ENCODE measurements at regions not wholly inside any gene's neighbourhood (a gene's known extent, or its start where the extent isn't known, plus 50 kb on each side); places are given as distances from the start of the nearest gene placed in this dataset.

GRCh38 chr17:70552230-70552981 lies 383.1 kb downstream of the KCNJ2 start:
- dilution Hi-C loops (cut with HindIII; ENCODE audit: low sequenced_read_pairs, unreplicated experiment): no loop called here
- intact Hi-C loops (cut with micrococcal nuclease): loop anchor here (10.0 kb wide), 4 partner anchors 378 to 1028 kb away; no protein-coding TSS in a partner anchor
- Histone ChIP-seq H2BK20ac (ENCODE audit: low read depth, low read length) (no peak overlapping the region), H3K9me1 (ENCODE audit: insufficient read depth, low read length) (no peaks in the 10 kb centered on the region), H2BK120ac (ENCODE audit: low read depth, low read length) (no peak overlapping the region), H2BK5ac (ENCODE audit: low read depth, low read length, poor library complexity, severe bottlenecking) (no peak overlapping the region), H3K27me3 (ENCODE audit: control insufficient read depth, insufficient read depth, low read length) (no peaks in the 10 kb centered on the region), H4K91ac (ENCODE audit: insufficient read depth, low read depth, low read length) (no peak overlapping the region), H2AK5ac (ENCODE audit: low read depth, low read length) (no peak overlapping the region), H3K4me1 (ENCODE audit: control insufficient read depth, insufficient read depth, low read length) (no peaks in the 10 kb centered on the region; the same call in 1 of the 2 replicates), H3K56ac (ENCODE audit: extremely low read depth, insufficient read depth, low read length) (no peak overlapping the region), H3K23ac (ENCODE audit: low read depth, low read length) (no peak overlapping the region), H2BK15ac (ENCODE audit: low read depth, low read length) (no peak overlapping the region), H3K9ac (ENCODE audit: low read depth, low read length) (no peak overlapping the region), H3K4me2 (ENCODE audit: low read depth, low read length) (no peak overlapping the region), H3K4me3 (ENCODE audit: insufficient read depth, low read depth, low read length) (no peak overlapping the region), H3K9me3 (ENCODE audit: control insufficient read depth, insufficient read depth, low read length) (no peaks in the 10 kb centered on the region), H4K20me1 (ENCODE audit: insufficient read depth, low read length) (no peaks in the 10 kb centered on the region), H3K14ac (replicated peaks; ENCODE audit: low read depth, low read length) (no peak overlapping the region), H3K18ac (ENCODE audit: low read depth, low read length) (no peak overlapping the region), H3K27ac (ENCODE audit: insufficient read depth, low read length) (no peak overlapping the region), H2AK9ac (replicated peaks; ENCODE audit: low read depth, low read length, poor library complexity) (no peak overlapping the region), H4K5ac (ENCODE audit: low read depth, low read length) (no peak overlapping the region), H4K8ac (ENCODE audit: low read depth in 2 of 2, low read length in 2 of 2) (no peak overlapping the region), H3K36me3 (ENCODE audit: control insufficient read depth, insufficient read depth, low read length) (no peaks in the 10 kb centered on the region), H2AFZ (replicated peaks; ENCODE audit: low read length, poor library complexity) (no peak overlapping the region), H3K79me1 (ENCODE audit: low read depth in 1 of 2, low read length in 2 of 2) (no peaks in the 10 kb centered on the region), H3K4ac (ENCODE audit: low read depth, low read length) (no peak overlapping the region)
- WGBS, 2 experiments (ENCODE audit: extremely low coverage in 2 of 2, insufficient read length in 1 of 2): no CpG with 5 or more reads among the region's 8 CpGs
- no peak for TF ChIP-seq MAFK (IDR thresholded peaks at IDR 0.05; ENCODE audit: low read depth, low read length)
- TF ChIP-seq FOS (IDR thresholded peaks at IDR 0.05; ENCODE audit: low read depth, low read length): no peak
- TF ChIP-seq SMC3 (IDR thresholded peaks at IDR 0.05; ENCODE audit: low read depth, low read length): peak; percentile 76
- no peak for TF ChIP-seq ELK1 (IDR thresholded peaks at IDR 0.05; ENCODE audit: borderline replicate concordance, low read depth, low read length)
- TF ChIP-seq RCOR1 (IDR thresholded peaks at IDR 0.05; ENCODE audit: insufficient replicate concordance, low read length): no peak
- no peak for TF ChIP-seq RFX5 (IDR thresholded peaks at IDR 0.05; ENCODE audit: low read depth, low read length)
- TF ChIP-seq NFE2L2 (IDR thresholded peaks at IDR 0.05; ENCODE audit: low read depth, low read length): no peak
- TF ChIP-seq MAZ (IDR thresholded peaks at IDR 0.05; ENCODE audit: borderline replicate concordance, low read depth, low read length): no peak
- TF ChIP-seq RAD21 (IDR thresholded peaks at IDR 0.05; ENCODE audit: low read length): peak; percentile 60
- peak; percentile 59 for TF ChIP-seq CTCF (conservative IDR thresholded peaks at IDR 0.05; ENCODE audit: low read depth, low read length)
- BruUV-seq (replicated peaks): no TSS peak
- in situ Hi-C loops (cut with MboI; ENCODE audit: low sequenced_read_pairs): loop anchor here (10.0 kb wide), 3 partner anchors 388 to 1028 kb away; partner anchors contain the start of gene KCNJ2
- POLR2A ChIA-PET (ENCODE audit: unreplicated experiment): interaction anchor here (0.6 to 0.7 kb wide), 2 partner anchors 63 to 1023 kb away, joined by 6 to 10 read pairs; no protein-coding TSS in a partner anchor
- CTCF ChIA-PET: interaction anchor here (0.6 to 2.0 kb wide), 17 partner anchors 19 to 1773 kb away, joined by 3 to 8 read pairs (median 3); partner anchors contain the start of gene MAP2K6
- ATAC-seq (ENCODE audit: low read depth) (peak; percentile 76), DNase-seq (peak; percentile 49)

All from IMR-90 (cell line).